GM18499 (cell line): ENCODE measurements at regions not wholly inside any gene's neighbourhood (a gene's known extent, or its start where the extent isn't known, plus 50 kb on each side); places are given as distances from the start of the nearest gene placed in this dataset.

ENCODE experiments used
- ATAC-seq: cut with Tn5 transposase; IDR thresholded peaks from one replicate; pipeline ENCODE4 v1.9.1; 2021; ENCODE audit warnings: moderate number of reproducible peaks; ENCODE audit not compliant: insufficient read depth, unreplicated experiment

- ATAC-seq, result no peak
These were observed 394.8 kb upstream of the ATP5MC3 start for GRCh38 chr2:175576270-175576669.

- ATAC-seq, result peak; percentile 97
These were observed 394.1 kb upstream of the ATP5MC3 start for GRCh38 chr2:175575346-175576258.

GRCh38 chr2:175574069-175574468 lies 392.6 kb upstream of the ATP5MC3 start:
- ATAC-seq, result no peak

GRCh38 chr2:175571078-175571653 lies 389.7 kb upstream of the ATP5MC3 start:
- ATAC-seq, result no peak

- ATAC-seq, result no peak
These were observed 386.7 kb upstream of the ATP5MC3 start for GRCh38 chr2:175568109-175568730.

GRCh38 chr2:175567435-175568061 lies 386.0 kb upstream of the ATP5MC3 start:
- no peak for ATAC-seq

GRCh38 chr2:175560521-175561169 lies 379.1 kb upstream of the ATP5MC3 start:
- ATAC-seq, result no peak

GRCh38 chr2:175559613-175560012 lies 378.1 kb upstream of the ATP5MC3 start:
- ATAC-seq, result no peak

- no peak for ATAC-seq
These were observed 376.4 kb upstream of the ATP5MC3 start for GRCh38 chr2:175557810-175558377.

- no peak for ATAC-seq
These were observed 372.4 kb upstream of the ATP5MC3 start for GRCh38 chr2:175553910-175554309.

GRCh38 chr2:175552902-175553301 lies 371.4 kb upstream of the ATP5MC3 start:
- no peak for ATAC-seq

- ATAC-seq, result no peak
These were observed 358.9 kb upstream of the ATP5MC3 start for GRCh38 chr2:175540421-175540820.

GRCh38 chr2:175539122-175539521 lies 357.6 kb upstream of the ATP5MC3 start:
- ATAC-seq, result no peak

- no peak for ATAC-seq
These were observed 354.5 kb upstream of the ATP5MC3 start for GRCh38 chr2:175536059-175536458.

GRCh38 chr2:175535631-175536030 lies 354.1 kb upstream of the ATP5MC3 start:
- no peak for ATAC-seq

GRCh38 chr2:175525975-175526374 lies 344.5 kb upstream of the ATP5MC3 start:
- ATAC-seq, result no peak

GRCh38 chr2:175523001-175523400 lies 341.5 kb upstream of the ATP5MC3 start:
- no peak for ATAC-seq

GRCh38 chr2:175518206-175518605 lies 336.7 kb upstream of the ATP5MC3 start:
- ATAC-seq, result no peak

- ATAC-seq, result no peak
These were observed 335.0 kb upstream of the ATP5MC3 start for GRCh38 chr2:175516555-175516954.

GRCh38 chr2:175500255-175500654 lies 318.7 kb upstream of the ATP5MC3 start:
- no peak for ATAC-seq
